ENCODE measurements at regions not wholly inside any gene's neighbourhood (a gene's known extent, or its start where the extent isn't known, plus 50 kb on each side); places are given as distances from the start of the nearest gene placed in this dataset.
"Not testable (repeated sequence)": the region's sequence is repeated elsewhere in the genome, so short reads cannot be mapped to it uniquely, and the experiment has no call there.

- peak; percentile 33 to 80 for TF ChIP-seq CTCF (IDR thresholded peaks at IDR 0.05; ENCODE audit: insufficient read depth in 1 of 2, low read depth in 1 of 2, low read length in 1 of 2, severe bottlenecking in 1 of 2, unreplicated experiment in 1 of 2)
- H3K4me3 ChIP-seq (ENCODE audit: low read depth, low read length): peak overlapping the region; percentile 77
- peak overlapping the region; percentile 87 for H3K4me3 Mint-ChIP-seq (ENCODE audit: unreplicated experiment)
- H3K9me3 Mint-ChIP-seq (ENCODE audit: unreplicated experiment); H3K9me3 ChIP-seq; H3K36me3 ChIP-seq (ENCODE audit: control insufficient read depth, insufficient read depth, low read length); H3K4me1 ChIP-seq; H3K4me1 Mint-ChIP-seq (ENCODE audit: low read depth, unreplicated experiment); H3K27me3 ChIP-seq (replicated peaks; ENCODE audit: control insufficient read depth, insufficient read depth, low read length); BruUV-seq (replicated peaks); H3K27me3 Mint-ChIP-seq (ENCODE audit: insufficient read depth, unreplicated experiment); H3K36me3 Mint-ChIP-seq (ENCODE audit: insufficient read depth, unreplicated experiment): not testable (repeated sequence)
- DNase-seq: peak; percentile 82 to 88
- POLR2A ChIA-PET: interaction anchor here (0.6 kb wide), 1 partner anchor 9 kb away, joined by 5 read pairs; no protein-coding TSS in a partner anchor
- intact Hi-C loops (cut with micrococcal nuclease; ENCODE audit: unreplicated experiment): loop anchor here (1.0 kb wide), 1 partner anchor 127 kb away; no protein-coding TSS in a partner anchor
- CTCF ChIA-PET: interaction anchor here (0.6 to 1.2 kb wide), 5 partner anchors 9 to 367 kb away, joined by 3 to 25 read pairs (median 4); no protein-coding TSS in a partner anchor
- peak overlapping the region; percentile 78 for H3K27ac Mint-ChIP-seq (ENCODE audit: unreplicated experiment)
Observed at GRCh38 chr4:9532134-9532862, 88.1 kb downstream of the DEFB131A start.

GRCh38 chr4:9532863-9533192 lies 88.6 kb downstream of the DEFB131A start:
- CTCF ChIA-PET: interaction anchor here (1.1 to 1.2 kb wide), 2 partner anchors 8 to 366 kb away, joined by 3 to 25 read pairs; no protein-coding TSS in a partner anchor
- Mint-ChIP-seq H3K27ac (ENCODE audit: unreplicated experiment) (peak overlapping the region; percentile 78), H3K4me3 (ENCODE audit: unreplicated experiment) (peak overlapping the region; percentile 87)
- H3K4me1 Mint-ChIP-seq (ENCODE audit: low read depth, unreplicated experiment); BruUV-seq (replicated peaks); H3K9me3 ChIP-seq; H3K36me3 Mint-ChIP-seq (ENCODE audit: insufficient read depth, unreplicated experiment); H3K27me3 Mint-ChIP-seq (ENCODE audit: insufficient read depth, unreplicated experiment); H3K36me3 ChIP-seq (ENCODE audit: control insufficient read depth, insufficient read depth, low read length); H3K4me1 ChIP-seq; H3K9me3 Mint-ChIP-seq (ENCODE audit: unreplicated experiment); POLR2A ChIA-PET; H3K27me3 ChIP-seq (replicated peaks; ENCODE audit: control insufficient read depth, insufficient read depth, low read length); DNase-seq: not testable (repeated sequence)
- intact Hi-C loops (cut with micrococcal nuclease; ENCODE audit: unreplicated experiment): loop anchor here (1.0 kb wide), 1 partner anchor 126 kb away; no protein-coding TSS in a partner anchor
- peak overlapping the region; percentile 77 for H3K4me3 ChIP-seq (ENCODE audit: low read depth, low read length)

- intact Hi-C loops (cut with micrococcal nuclease; ENCODE audit: unreplicated experiment); H3K27me3 ChIP-seq (replicated peaks; ENCODE audit: control insufficient read depth, insufficient read depth, low read length); CTCF ChIA-PET; H3K9me3 ChIP-seq; H3K4me1 ChIP-seq; H3K27me3 Mint-ChIP-seq (ENCODE audit: insufficient read depth, unreplicated experiment); H3K4me3 Mint-ChIP-seq (ENCODE audit: unreplicated experiment); POLR2A ChIA-PET; DNase-seq; H3K36me3 ChIP-seq (ENCODE audit: control insufficient read depth, insufficient read depth, low read length); H3K9me3 Mint-ChIP-seq (ENCODE audit: unreplicated experiment); BruUV-seq (replicated peaks); H3K4me3 ChIP-seq (ENCODE audit: low read depth, low read length): not testable (repeated sequence)
- peak overlapping the region; percentile 42 for H3K27ac Mint-ChIP-seq (ENCODE audit: unreplicated experiment)
- H3K4me1 Mint-ChIP-seq (ENCODE audit: low read depth, unreplicated experiment): peaks cover 23% of the 10 kb centered on the region
- peaks cover 14% of the 10 kb centered on the region for H3K36me3 Mint-ChIP-seq (ENCODE audit: insufficient read depth, unreplicated experiment)
Observed at GRCh38 chr4:9537101-9537500, 92.9 kb downstream of the DEFB131A start.

- BruUV-seq (replicated peaks); H3K36me3 ChIP-seq (ENCODE audit: control insufficient read depth, insufficient read depth, low read length); H3K9me3 Mint-ChIP-seq (ENCODE audit: unreplicated experiment); H3K36me3 Mint-ChIP-seq (ENCODE audit: insufficient read depth, unreplicated experiment); CTCF ChIA-PET; H3K9me3 ChIP-seq; intact Hi-C loops (cut with micrococcal nuclease; ENCODE audit: unreplicated experiment); H3K4me3 Mint-ChIP-seq (ENCODE audit: unreplicated experiment); POLR2A ChIA-PET; H3K4me1 ChIP-seq; DNase-seq; H3K27me3 ChIP-seq (replicated peaks; ENCODE audit: control insufficient read depth, insufficient read depth, low read length); H3K27me3 Mint-ChIP-seq (ENCODE audit: insufficient read depth, unreplicated experiment); H3K4me3 ChIP-seq (ENCODE audit: low read depth, low read length): not testable (repeated sequence)
- H3K4me1 Mint-ChIP-seq (ENCODE audit: low read depth, unreplicated experiment): peaks cover 24% of the 10 kb centered on the region
- H3K27ac Mint-ChIP-seq (ENCODE audit: unreplicated experiment): peak overlapping the region; percentile 76
Observed at GRCh38 chr4:9539939-9540520, 95.8 kb downstream of the DEFB131A start.

- peaks cover 24% of the 10 kb centered on the region for H3K4me1 Mint-ChIP-seq (ENCODE audit: low read depth, unreplicated experiment)
- H3K27me3 Mint-ChIP-seq (ENCODE audit: insufficient read depth, unreplicated experiment); intact Hi-C loops (cut with micrococcal nuclease; ENCODE audit: unreplicated experiment); H3K36me3 Mint-ChIP-seq (ENCODE audit: insufficient read depth, unreplicated experiment); H3K9me3 ChIP-seq; H3K4me3 ChIP-seq (ENCODE audit: low read depth, low read length); H3K36me3 ChIP-seq (ENCODE audit: control insufficient read depth, insufficient read depth, low read length); BruUV-seq (replicated peaks); H3K27me3 ChIP-seq (replicated peaks; ENCODE audit: control insufficient read depth, insufficient read depth, low read length); H3K9me3 Mint-ChIP-seq (ENCODE audit: unreplicated experiment); H3K4me1 ChIP-seq: not testable (repeated sequence)
- H3K27ac Mint-ChIP-seq (ENCODE audit: unreplicated experiment): peak overlapping the region; percentile 87
- POLR2A ChIA-PET: interaction anchor here (0.6 to 0.7 kb wide), 3 partner anchors 10 to 1853 kb away, joined by 5 to 17 read pairs (median 8); no protein-coding TSS in a partner anchor
- DNase-seq: peak in 1 of 2 experiments; percentile 27
- H3K4me3 Mint-ChIP-seq (ENCODE audit: unreplicated experiment): peak overlapping the region; percentile 54
- CTCF ChIA-PET: interaction anchor here (0.7 to 1.4 kb wide), 2 partner anchors 9 to 104 kb away, joined by 9 to 25 read pairs; no protein-coding TSS in a partner anchor
Observed at GRCh38 chr4:9541388-9541915, 97.2 kb downstream of the DEFB131A start.

- H3K4me3 Mint-ChIP-seq (ENCODE audit: unreplicated experiment); intact Hi-C loops (cut with micrococcal nuclease; ENCODE audit: unreplicated experiment); H3K27ac Mint-ChIP-seq (ENCODE audit: unreplicated experiment); CTCF ChIA-PET; DNase-seq; H3K27me3 Mint-ChIP-seq (ENCODE audit: insufficient read depth, unreplicated experiment); H3K27me3 ChIP-seq (replicated peaks; ENCODE audit: control insufficient read depth, insufficient read depth, low read length); H3K36me3 Mint-ChIP-seq (ENCODE audit: insufficient read depth, unreplicated experiment); POLR2A ChIA-PET; H3K36me3 ChIP-seq (ENCODE audit: control insufficient read depth, insufficient read depth, low read length); BruUV-seq (replicated peaks); H3K4me3 ChIP-seq (ENCODE audit: low read depth, low read length); H3K9me3 ChIP-seq; H3K9me3 Mint-ChIP-seq (ENCODE audit: unreplicated experiment); H3K4me1 ChIP-seq: not testable (repeated sequence)
- peaks cover 22% of the 10 kb centered on the region for H3K4me1 Mint-ChIP-seq (ENCODE audit: low read depth, unreplicated experiment)
Observed at GRCh38 chr4:9544851-9545250, 100.6 kb downstream of the DEFB131A start.

Measured in Caco-2 (cell line).